Peyer's patch (tissue), 4 donors: ENCODE measurements at regions not wholly inside any gene's neighbourhood (a gene's known extent, or its start where the extent isn't known, plus 50 kb on each side); places are given as distances from the start of the nearest gene placed in this dataset.

ENCODE experiments used
- POLR2A ChIP-seq, 2 donors: fragments of 450-650 bp; IDR thresholded peaks; one replicate each; pipeline ENCODE4 v1.5.1; 2017; ENCODE audit warnings: antibody characterized with exemption in 2 of 2, mild to moderate bottlenecking in 2 of 2, moderate library complexity in 2 of 2
- TF ChIP-seq, protein P1 (sequence below), 6 experiments: fragments of 450-650 bp in 4 of 6; fragments of 200-600 bp in 2 of 6; sonication (generic) in 1 of 6; IDR thresholded peaks; one replicate each; pipeline ENCODE4 v1.5.1; 2017 to 2019; ENCODE audit warnings: antibody characterized with exemption in 6 of 6, mild to moderate bottlenecking in 3 of 6, moderate library complexity in 1 of 6

DNA sequence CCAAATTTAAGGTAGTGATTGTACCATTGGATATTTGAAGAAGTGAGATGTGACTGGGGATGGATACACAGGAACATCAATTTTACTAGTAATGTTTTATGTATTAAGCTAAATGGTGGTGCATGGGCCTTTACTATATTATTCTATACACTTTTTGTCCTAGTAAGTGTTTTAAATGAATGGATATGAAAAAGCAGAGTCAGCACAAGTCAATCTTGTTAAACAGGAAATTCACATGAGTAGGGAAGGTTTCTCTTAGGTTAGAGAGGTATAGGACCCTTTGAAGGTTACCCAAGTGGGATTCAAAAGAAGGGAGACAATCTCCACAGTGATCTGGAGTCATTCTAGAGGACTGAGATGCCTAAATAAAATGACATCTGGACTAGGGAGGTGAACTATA lies 71.8 kb upstream of the NCKAP5 start:
- TF ChIP-seq, protein P1, sequence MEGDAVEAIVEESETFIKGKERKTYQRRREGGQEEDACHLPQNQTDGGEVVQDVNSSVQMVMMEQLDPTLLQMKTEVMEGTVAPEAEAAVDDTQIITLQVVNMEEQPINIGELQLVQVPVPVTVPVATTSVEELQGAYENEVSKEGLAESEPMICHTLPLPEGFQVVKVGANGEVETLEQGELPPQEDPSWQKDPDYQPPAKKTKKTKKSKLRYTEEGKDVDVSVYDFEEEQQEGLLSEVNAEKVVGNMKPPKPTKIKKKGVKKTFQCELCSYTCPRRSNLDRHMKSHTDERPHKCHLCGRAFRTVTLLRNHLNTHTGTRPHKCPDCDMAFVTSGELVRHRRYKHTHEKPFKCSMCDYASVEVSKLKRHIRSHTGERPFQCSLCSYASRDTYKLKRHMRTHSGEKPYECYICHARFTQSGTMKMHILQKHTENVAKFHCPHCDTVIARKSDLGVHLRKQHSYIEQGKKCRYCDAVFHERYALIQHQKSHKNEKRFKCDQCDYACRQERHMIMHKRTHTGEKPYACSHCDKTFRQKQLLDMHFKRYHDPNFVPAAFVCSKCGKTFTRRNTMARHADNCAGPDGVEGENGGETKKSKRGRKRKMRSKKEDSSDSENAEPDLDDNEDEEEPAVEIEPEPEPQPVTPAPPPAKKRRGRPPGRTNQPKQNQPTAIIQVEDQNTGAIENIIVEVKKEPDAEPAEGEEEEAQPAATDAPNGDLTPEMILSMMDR (IDR thresholded peaks at IDR 0.05), result no peak
- TF ChIP-seq POLR2A (IDR thresholded peaks at IDR 0.05), result no peak
